DMS153 treated with DMSO at 0.1 percent for 48 hours (cell line): ENCODE measurements at regions not wholly inside any gene's neighbourhood (a gene's known extent, or its start where the extent isn't known, plus 50 kb on each side); places are given as distances from the start of the nearest gene placed in this dataset.
"Not testable (repeated sequence)": the region's sequence is repeated elsewhere in the genome, so short reads cannot be mapped to it uniquely, and the experiment has no call there.

Source experiments
- DNase-seq: peaks from one replicate; lab custom pipeline; 2025; ENCODE audit not compliant: unreplicated experiment; lab: John Stamatoyannopoulos, UW

DNA sequence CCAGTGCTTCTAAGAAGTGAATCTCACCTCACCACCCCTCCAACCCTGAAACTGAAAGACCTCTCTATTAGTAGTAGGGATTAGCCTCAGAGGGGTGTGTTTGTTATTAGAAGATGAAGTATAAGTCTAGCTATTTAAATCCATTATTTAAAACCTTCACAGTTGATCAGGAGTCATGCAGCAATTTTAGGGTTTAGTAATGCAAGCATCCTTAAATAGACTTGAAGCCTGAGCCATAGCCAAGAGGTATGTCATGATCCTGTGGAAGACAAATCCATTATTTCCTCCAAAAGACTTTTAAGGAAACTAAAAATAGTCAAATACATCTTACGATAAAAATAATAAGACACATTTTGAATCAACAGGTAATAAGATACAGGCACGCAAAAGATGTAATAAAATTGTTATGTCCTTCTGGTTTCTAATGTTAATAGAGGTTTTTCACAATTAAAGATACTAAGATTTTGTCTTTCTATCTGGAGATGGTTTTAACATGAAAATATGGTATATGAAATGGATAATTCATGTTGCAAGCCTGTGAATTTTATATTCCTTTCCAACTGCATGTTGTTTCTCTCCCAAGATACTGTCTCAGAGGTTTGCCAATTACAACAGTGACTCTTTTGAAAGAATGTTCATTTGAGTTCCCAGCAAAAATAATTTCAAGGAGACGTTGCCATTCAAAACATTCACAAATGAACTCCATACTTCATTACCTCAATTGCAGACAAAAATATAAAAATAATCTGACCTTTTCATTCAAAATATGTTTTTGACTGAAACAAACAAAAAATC, 68.0 kb downstream of the LUZP4 start:
- DNase-seq, result no peak

DNA sequence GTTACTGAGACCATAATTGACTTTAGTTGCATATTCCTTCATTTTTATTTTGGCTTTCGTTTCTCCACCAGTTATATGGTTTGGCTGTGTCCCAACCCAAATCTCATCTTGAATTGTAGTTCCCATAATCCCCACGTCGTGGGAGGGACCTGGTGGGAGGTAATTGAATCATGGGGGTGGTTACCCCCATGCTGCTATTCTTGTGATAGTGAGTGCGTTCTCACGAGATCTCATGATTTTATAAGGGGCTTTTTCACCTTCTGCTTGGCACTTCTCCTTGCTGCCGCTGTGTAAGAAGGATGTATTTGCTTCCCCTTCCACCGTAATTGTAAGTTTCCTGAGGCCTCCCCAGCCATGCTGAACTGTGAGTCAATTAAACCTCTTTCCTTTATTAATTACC, 70.0 kb downstream of the LUZP4 start:
- DNase-seq, result not testable (repeated sequence)

DNA sequence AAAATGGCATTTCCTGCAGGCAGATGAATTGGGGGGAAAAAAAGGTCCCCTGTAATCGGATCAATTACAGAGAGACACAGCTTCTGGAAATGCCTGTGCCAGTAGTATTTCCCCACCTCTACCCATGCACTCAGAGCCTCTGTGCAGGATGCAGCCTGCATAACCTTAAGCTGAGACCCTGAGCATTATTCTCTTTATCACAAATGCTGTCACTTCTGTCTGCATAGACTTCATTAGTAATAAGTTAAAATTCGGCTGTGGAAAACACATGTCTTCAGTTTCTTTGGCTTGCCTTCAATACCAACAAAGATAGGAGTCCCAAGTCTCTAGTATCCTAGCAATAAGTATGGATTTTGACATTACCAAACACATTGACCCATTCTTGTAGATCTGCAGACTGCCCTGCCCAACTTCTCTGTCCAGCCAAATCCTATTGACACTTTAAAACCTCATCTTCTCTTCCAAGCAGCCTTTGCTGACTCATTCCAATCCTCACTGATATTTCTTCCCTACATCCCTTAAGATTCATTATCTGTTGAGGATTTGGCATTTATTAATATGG, 70.8 kb downstream of the LUZP4 start:
- DNase-seq, result no peak

DNA sequence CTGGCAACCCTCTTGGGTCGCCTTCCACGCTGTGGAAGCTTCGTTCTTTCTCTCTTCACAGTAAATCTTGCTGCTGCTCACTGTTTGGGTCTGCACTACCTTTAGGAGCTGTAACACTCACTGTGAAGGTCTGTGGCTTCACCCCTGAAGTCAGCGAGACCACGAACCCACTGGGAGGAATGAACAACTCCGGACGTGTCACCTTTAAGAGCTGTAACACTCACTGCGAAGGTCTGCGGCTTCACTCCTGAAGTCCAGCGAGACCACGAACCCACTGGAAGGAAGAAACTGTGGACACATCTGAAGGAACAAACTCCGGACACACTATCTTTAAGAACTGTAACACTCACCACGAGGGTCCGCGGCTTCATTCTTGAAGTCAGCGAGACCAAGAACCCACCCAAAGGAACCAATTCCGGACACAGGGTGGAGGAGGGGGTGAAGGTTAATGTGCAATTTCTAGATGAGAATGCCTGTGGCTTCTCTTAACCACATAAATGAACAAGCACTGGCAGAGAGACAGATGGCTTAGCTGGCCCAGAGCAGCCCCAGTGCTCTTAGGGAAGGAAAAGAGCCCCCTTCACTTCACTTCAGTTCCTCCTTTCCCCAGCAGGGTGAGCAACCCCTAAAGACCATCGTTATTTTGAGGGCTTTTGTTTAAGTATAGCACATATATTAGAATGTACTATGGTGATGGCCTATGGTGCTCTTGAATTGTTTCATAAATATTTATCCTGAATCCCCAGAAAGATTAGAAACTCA, 73.0 kb downstream of the LUZP4 start:
- no peak for DNase-seq

DNA sequence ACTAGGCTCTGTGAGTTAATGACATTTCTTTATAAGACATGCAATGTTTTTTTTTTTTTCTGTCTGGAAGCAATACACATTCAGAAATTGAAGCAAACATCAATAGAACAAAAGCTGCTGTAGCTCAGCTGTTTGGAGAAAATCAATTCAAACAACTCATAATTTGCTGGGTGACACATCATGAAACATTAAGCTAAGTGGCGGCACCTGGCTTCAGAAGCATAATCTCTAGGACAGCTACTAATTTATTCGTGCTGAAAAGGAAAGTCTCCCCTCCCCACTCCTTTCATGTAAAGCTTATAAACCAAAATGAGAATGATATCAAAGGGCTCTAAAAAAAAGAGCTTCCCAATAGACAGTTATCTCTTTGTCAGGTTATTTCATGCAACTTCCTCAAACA, 73.9 kb downstream of the LUZP4 start:
- no peak for DNase-seq

DNA sequence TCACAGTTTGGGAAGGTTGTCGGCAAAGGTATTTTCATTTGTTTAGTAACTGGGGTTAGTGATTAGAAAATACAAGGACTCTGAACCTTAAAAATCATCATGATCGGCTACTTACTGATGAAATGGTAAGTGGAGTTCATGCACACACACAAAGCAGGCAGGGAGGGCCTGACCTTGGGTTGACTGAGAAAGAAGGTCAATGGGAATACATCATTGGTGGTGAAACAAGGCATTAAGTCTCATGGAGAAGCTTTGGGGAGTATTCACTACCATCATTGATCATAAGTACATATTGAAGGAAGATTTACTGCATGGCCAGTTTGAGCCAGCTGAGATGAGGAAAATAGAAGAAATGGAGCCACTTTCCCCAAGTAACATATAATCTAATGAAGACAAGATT, 74.4 kb downstream of the LUZP4 start:
- no peak for DNase-seq

DNA sequence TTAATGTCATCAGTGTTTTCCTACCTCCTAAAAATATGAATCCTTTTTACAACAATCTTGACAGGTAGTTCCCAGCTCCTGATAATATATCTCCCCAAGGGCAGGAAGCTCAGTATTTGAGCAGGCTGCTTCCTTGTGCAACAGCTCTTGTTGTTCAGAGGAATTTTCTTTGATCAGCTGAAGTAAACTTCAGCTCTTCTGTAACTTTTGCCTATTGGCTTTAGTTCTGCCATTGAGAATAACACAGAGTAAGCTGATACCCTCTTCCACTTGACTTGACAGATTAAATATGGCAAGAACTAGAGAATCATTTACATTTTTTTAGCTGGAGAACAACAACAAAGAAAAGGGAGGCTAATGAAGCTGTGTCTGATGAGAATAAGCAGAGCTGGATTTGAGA, 75.2 kb downstream of the LUZP4 start:
- DNase-seq, result no peak

DNA sequence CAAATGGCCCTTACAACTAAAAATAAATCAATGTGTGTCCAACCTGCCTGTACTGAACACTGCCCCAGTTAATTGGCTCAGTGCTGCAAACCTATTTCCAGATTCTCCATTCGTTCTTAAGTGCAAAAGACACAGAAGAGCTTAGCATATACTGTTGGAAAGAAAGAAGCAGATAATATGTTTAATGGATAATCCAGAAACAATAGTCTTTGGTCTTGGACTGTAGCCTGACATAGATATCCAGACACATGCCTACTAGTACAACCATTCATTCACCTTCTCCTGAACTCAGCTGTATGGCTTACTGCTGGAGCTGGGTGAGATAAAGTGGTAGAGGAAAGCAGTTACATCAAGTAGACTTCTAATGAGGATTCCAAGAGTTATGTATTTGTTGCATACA, 77.0 kb downstream of the LUZP4 start:
- no peak for DNase-seq

DNA sequence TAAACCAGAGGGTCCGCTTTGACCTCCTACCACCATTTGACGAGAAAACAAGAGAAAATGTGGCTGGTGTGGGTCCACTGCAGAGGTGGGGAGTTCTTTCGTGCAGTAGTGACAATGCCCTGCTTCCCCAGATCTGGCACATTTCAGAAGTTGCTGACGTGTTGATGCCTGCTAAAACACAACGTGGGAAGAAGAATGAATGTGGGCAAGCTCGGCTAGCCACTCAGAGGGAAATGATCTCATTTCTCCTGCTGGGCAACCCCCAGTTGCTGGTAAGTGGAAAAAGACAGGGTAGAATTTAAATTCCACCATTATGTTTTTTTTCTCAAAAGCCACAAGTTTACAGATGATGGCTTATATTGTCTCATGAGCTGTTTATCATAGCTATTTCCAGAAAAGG, 77.9 kb downstream of the LUZP4 start:
- DNase-seq, result no peak

DNA sequence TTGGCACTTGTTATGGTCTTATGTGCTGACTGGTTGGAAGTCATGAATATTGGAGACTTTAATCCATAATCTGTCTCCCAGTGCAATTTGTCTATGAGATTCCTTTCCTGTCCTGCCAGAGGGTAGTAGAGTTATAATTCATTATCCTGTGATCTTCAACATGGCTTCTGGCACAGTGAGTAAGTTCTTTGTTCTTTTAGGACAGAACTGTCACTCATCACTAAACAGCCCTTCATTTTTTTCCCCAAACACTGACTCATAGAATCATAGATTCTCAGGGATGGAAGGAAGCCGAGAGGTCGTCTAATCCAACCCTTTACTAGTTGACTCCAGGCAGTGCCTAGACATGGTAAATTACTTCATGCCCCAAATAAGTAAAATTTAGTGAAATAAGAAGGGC, 78.4 kb downstream of the LUZP4 start:
- DNase-seq, result no peak

DNA sequence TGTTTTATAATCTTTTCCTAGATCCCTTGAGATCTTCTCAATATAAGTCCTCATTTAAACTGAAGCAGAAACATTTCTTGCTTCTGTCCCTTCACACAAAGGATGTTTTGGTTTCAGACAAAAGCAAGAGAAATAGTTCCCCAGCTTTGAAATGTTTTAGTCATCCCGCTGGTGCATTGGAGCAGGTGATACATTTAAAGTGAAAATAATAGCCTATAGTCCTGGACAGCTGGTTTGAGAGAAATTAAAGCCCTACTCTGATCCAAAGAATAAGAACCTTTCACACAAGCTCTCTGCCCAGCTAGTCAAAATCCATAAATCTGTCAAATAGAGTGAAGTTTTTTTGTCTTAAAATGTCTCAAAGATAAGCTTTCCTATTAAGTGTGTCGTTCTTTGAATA, 79.4 kb downstream of the LUZP4 start:
- DNase-seq, result no peak

DNA sequence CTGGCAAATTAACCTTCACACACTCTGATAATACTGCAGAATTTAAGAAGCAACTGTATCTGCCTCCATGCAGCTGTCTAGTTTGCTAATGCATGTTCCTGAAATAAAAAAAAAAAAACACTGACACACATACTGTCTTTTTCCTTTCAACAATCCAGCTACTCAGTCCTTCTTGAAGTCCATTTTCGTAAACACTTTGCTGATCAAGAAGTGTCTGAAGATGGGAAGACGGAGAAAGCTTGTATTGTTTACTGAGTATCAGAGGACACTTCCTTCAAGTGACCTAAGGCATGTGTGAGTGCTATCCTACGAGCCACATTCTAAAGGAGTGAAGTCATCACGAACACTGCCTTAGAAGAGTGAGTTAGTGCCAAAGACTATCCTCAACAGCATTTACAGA, 82.6 kb downstream of the LUZP4 start:
- no peak for DNase-seq

DNA sequence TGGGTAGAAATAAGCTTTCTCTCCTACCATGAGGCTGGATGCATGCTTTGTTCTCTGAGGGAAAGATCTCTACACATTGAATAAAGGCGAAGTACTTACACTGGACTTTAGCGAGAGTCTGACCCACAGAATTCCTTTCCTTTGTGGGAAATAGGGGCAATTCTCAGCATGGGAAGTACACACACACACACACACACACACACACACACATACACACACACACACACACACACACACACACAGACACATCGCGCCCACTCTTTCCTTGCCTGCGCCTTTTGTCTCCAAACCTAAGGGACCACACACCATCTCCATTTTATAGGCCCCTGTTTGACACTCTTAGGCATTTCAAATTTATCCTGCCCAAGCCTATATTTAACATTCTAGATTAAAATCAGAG, 83.8 kb downstream of the LUZP4 start:
- DNase-seq, result no peak

DNA sequence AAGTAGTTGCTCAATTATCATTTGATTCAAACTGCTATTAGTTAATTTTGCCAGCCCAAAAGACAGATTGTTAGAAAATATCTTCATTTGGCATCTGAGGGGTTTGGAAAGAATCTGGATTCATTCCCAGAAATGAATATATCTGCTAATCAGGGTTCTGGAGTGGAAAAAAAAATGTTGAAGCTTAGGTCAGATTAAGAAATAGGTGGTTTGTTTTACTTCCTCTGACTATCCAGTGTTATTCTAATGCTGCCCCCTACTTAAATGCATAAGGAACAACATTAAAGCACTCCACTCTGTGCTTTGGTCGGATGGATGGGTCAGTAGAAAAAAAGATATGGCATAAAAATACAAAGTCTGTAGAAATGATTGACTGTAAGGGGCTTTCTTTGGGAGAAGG, 89.0 kb downstream of the LUZP4 start:
- DNase-seq, result no peak

DNA sequence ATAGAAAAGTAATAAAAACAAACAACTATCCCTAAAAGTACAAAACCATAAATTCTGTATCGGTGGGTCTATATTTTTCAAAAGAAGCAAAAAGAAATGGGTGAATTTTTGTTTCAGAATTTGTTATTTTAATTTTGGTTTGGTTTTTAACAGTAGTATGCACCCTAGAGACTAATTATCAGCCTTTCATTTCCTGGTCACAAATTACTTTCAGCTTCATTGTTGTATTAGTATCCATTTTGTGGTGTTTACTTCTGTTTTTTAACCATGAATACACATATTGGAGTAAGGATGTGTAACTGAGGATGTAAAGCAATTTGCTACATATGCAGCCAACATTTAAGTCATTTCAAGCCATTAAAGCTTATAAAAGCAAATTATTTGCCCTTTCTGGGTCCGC, 97.8 kb downstream of the LUZP4 start:
- DNase-seq, result no peak

DNA sequence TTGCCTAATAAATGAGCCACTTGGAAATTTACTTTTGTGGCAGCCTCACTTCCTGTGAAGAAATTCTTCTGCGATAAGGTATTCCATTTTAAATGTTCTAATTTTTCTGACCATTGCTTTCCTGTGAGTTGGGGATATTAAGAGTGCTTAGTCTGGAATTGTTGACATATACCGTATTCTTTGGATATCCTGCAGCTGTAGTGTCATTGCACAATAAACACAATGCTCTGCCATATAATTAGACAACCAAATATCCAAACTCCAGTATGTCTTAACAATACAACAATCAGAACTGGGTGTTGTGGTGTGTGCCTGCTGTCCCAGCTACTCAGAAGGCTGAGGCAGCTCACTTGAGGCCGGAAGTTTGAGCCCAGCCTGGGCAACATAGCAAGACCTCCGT, 99.4 kb downstream of the LUZP4 start:
- no peak for DNase-seq

DNA sequence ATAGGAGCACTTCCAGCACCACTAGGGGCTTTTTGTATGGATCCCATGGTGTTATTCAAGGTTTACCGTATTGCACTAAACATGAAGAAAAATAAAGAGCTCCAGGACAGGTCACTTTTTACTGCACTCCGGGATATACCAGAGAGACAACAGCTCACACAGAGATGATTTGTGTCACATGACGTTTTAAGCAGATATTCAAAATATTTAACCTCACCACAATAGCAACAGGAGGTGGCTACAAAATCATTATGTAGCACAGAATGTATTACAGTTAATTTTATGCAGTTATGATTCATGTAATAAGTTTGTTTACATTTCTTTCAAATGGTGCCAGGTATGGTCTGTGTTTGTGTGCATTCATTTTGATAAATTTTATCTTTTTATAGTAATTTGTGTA, 100.6 kb downstream of the LUZP4 start:
- DNase-seq, result no peak

DNA sequence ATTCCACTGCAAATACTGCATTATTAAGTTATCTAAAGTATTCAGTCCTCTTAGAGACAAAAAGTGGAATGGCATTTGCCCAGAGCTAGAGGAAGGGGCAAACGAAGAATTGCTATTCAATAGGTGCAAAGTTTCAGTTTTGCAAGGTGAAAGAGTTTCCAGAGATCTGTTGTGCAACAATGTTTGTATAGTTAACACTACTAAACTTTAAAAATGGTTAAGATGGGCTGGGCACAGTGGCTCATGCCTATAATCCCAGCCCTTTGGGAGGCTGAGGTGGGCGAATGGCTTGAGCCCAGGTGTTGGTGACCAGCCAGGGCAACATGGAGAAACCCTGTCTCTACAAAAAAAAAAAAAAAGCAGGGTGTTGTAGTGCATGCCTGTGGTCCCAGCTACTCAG, 102.5 kb downstream of the LUZP4 start:
- DNase-seq, result no peak

DNA sequence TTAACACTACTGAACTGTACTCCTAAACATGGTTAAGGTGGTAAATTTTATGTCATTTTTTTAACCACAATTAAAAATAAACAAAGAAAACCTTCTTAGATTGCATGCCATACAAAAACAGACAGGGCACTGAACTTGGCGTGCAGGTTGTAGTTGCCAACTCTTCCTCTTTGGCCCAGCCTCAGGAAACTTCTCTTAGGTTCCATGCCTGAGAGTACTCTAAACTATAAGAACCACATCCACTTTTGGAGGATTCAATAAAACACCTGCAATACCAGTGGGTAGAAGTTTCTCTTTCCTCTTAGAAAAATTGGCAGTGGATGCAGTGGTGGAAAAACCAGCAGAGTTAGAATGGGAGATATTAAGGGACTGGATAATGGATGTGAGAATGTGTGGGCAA, 103.4 kb downstream of the LUZP4 start:
- DNase-seq, result no peak

DNA sequence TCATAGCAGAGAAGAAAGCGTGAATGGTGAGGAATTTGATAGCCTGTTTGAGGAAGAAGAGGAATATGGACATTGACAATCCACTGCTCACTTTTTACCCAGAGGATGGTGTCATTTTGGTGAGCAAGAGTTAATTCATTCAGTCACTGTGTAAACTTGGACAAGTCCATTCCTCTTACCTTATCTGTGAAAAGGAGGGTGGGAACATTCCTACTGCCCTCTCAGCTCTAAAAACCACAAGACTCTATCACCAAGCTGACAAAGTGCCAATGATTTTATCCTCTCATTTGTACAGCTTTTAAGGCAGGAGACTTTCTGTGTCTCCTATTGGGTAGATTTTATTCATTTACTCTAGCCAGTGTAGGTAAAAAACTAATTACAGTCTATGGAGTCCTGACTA, 103.8 kb downstream of the LUZP4 start:
- no peak for DNase-seq

DNA sequence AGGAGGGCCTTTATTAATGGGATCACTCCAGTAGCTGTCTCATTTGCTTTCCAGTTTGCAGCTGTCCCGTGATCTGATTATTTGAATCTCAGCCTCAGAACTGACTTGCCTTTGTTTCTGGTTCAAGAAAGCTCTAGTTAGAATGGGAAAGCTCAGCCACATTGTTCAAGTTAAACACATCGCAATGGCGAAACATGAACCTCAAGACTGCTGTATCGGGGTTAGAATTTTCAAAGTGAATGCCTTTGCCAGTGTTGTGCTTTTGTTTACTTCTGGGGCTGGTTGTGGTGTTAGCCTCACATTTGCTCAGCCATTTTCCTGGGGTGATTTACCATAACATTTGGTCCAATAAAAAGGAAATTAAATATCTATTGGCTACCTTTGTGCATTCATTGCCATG, 105.3 kb downstream of the LUZP4 start:
- not testable (repeated sequence) for DNase-seq

DNA sequence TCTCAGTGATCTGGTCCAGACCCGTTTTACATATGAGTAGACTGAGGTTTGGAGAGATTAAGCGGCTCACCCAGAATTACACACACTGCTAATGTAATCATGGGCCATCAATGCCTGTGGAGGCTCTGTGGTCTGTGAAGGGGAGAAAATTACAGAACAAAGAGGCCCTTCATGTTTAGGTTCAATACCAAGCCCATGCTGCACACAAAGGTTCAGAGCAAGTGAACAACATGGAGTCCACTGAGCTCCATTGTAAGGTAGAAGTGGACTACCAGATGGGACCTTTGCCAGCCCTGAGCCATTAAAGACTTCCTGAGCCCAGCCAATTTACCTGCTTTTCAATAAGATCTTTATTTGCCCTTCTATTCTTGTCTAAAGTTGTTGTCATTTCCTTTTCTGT, 109.8 kb downstream of the LUZP4 start:
- DNase-seq, result peak; percentile 32
